Thyroid gland (tissue), 4 donors: ENCODE measurements at regions not wholly inside any gene's neighbourhood (a gene's known extent, or its start where the extent isn't known, plus 50 kb on each side); places are given as distances from the start of the nearest gene placed in this dataset.

ENCODE experiments used
- DNase-seq, 2 donors: peaks; one replicate each; pipeline ENCODE4 v3.0.0-alpha.2; 2019
- H3K27ac ChIP-seq, 3 donors: fragments of 200-600 bp; sonication (generic); 1 replicate in 2 of 3; 2 replicates in 1 of 3; pipeline ENCODE4 v1.5.1; 2016 to 2019; ENCODE audit warnings: mild to moderate bottlenecking in 1 of 3, moderate library complexity in 1 of 3
- H3K27me3 ChIP-seq: fragments of 200-600 bp; sonication (generic); one replicate; pipeline ENCODE4 v1.5.1; 2019
- H3K36me3 ChIP-seq, 2 donors: fragments of 200-600 bp; sonication (generic); one replicate each; pipeline ENCODE4 v1.5.1; 2016 to 2019
- H3K4me1 ChIP-seq, 2 donors: fragments of 200-600 bp; sonication (generic); one replicate each; pipeline ENCODE4 v1.5.1; 2017 to 2019
- H3K4me3 ChIP-seq, 3 donors: fragments of 200-600 bp; sonication (generic); replicated peaks in 1 of 3; 1 replicate in 2 of 3; 2 replicates in 1 of 3; pipeline ENCODE4 v1.5.1; 2016; ENCODE audit warnings: mild to moderate bottlenecking in 1 of 3
- H3K9me3 ChIP-seq: fragments of 200-600 bp; sonication (generic); one replicate; pipeline ENCODE4 v1.5.1; 2017
- POLR2A ChIP-seq, 2 donors: fragments of 450-650 bp; IDR thresholded peaks; one replicate each; pipeline ENCODE4 v1.6.1; 2017; ENCODE audit warnings: antibody characterized with exemption in 2 of 2, mild to moderate bottlenecking in 2 of 2, moderate library complexity in 1 of 2
- WGBS, 2 donors: methylation state at CpG; one replicate each; pipeline ENCODE4 v1.1.5; 2017; 5-methylcytosine and 5-hydroxymethylcytosine counted together
- intact Hi-C: fragments of 100-400 bp; cut with DNase I; formaldehyde crosslinking; loops from one replicate; pipeline ENCODE4 v1.15.1; 2023
- TF ChIP-seq, protein P1 (sequence below), 6 experiments: fragments of 200-600 bp in 3 of 6; fragments of 450-650 bp in 3 of 6; sonication (generic) in 3 of 6; IDR thresholded peaks; one replicate each; pipeline ENCODE4 v1.5.1; 2016 to 2019; ENCODE audit warnings: antibody characterized with exemption in 6 of 6, mild to moderate bottlenecking in 2 of 6, inconsistent platforms in 1 of 6, moderate library complexity in 1 of 6

DNA sequence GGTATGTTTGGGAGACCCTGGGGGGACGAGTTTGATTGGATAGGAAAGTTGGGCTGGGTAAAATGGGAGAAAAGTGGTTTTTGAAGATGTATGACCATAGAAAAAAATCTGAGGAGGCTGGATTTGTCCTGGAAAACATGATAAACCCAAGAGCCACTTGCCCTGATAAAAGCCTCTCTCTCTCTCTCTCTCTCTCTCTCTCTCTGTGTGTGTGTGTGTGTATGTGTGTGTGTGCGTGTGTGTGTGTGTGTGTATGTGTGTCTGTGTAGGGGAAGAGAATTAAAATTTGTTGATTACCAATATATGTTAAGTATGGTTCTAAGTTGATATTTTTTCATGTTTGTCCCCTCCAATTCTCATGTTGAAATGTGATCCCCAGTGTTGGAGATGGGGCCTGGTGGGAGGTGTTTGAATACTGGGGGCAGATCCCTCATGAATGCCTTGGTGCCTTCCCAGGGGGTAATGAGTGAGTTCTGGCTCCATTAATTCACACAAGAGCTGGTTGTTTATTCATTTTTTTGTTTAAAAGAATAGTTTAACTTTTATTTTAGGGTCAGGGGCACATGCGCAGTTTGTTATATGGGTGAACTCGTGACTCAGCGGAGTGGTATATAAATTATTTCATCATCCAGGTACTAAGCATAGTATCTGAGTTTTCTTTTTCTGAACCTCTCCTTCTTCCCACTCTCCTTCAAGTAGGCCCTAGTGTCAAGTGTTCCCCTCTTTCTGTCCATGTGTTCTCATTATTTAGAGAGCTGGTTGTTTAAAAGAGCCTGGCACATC is 208.8 kb downstream of the TFAP2B start:
- intact Hi-C loops = no loop called here
- Histone ChIP-seq H3K9me3 (no peaks in the 10 kb centered on the region), H3K36me3 (no peaks in the 10 kb centered on the region), H3K27ac (no peak overlapping the region), H3K4me1 (no peaks in the 10 kb centered on the region), H3K27me3 (no peaks in the 10 kb centered on the region), H3K4me3 (no peak overlapping the region)
- no peak for DNase-seq
- WGBS, 2 donors = 62 to 64% methylated on average over 5 of the region's 5 CpGs
- TF ChIP-seq, protein P1, sequence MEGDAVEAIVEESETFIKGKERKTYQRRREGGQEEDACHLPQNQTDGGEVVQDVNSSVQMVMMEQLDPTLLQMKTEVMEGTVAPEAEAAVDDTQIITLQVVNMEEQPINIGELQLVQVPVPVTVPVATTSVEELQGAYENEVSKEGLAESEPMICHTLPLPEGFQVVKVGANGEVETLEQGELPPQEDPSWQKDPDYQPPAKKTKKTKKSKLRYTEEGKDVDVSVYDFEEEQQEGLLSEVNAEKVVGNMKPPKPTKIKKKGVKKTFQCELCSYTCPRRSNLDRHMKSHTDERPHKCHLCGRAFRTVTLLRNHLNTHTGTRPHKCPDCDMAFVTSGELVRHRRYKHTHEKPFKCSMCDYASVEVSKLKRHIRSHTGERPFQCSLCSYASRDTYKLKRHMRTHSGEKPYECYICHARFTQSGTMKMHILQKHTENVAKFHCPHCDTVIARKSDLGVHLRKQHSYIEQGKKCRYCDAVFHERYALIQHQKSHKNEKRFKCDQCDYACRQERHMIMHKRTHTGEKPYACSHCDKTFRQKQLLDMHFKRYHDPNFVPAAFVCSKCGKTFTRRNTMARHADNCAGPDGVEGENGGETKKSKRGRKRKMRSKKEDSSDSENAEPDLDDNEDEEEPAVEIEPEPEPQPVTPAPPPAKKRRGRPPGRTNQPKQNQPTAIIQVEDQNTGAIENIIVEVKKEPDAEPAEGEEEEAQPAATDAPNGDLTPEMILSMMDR (IDR thresholded peaks at IDR 0.05) = no peak
- no peak for TF ChIP-seq POLR2A (IDR thresholded peaks at IDR 0.05)

DNA sequence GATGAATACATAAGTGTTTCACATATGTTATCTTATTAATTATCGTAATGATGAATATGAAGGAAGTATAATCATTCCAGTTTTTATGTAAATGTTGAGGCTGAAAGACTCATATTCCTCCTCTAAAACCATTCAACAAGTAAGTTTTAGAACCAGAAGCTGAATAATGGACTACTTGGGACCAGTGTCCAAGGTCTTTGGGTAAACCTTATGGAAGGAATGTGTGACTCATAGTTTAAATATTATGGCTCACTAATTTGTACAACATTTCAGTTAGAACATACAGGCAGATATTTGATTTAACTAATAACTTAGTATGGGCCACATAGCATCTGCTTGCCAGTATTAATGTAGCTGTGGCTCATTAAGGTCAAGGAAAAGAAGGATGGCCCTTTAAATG is 209.6 kb downstream of the TFAP2B start:
- H3K4me3 ChIP-seq = no peak overlapping the region
- no peaks in the 10 kb centered on the region for H3K4me1 ChIP-seq
- H3K9me3 ChIP-seq = no peaks in the 10 kb centered on the region
- WGBS, 2 donors = 0 to 2% methylated on average over 1 of the region's 1 CpG
- no peaks in the 10 kb centered on the region for H3K36me3 ChIP-seq
- intact Hi-C loops = no loop called here
- no peak for DNase-seq
- H3K27ac ChIP-seq = no peak overlapping the region
- TF ChIP-seq POLR2A (IDR thresholded peaks at IDR 0.05) = no peak
- TF ChIP-seq, protein P1 (IDR thresholded peaks at IDR 0.05) = no peak
- no peaks in the 10 kb centered on the region for H3K27me3 ChIP-seq

DNA sequence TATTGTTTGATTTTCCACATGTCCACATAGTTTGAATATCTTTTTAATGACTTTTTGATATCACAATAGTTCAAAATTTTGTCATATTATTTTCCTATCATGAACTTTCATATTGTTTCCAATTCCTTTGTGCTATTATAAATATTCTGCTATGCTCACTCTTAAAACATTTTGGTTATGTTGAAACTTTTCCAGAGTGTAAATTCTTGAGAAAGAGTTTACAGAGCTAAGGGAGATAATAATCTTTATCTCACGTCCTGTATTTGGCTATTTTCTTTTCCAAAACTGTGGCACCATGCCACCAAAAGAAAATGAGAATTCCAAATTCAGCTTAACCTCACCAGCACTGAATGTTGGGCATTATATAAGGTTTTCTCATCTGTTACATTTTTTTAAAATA is 210.9 kb downstream of the TFAP2B start:
- no peaks in the 10 kb centered on the region for H3K27me3 ChIP-seq
- H3K36me3 ChIP-seq = no peaks in the 10 kb centered on the region
- no peaks in the 10 kb centered on the region for H3K9me3 ChIP-seq
- no peak overlapping the region for H3K4me3 ChIP-seq
- 5 to 24% methylated on average over 1 of the region's 1 CpG for WGBS, 2 donors
- no peak overlapping the region for H3K27ac ChIP-seq
- intact Hi-C loops = no loop called here
- TF ChIP-seq, protein P1 (IDR thresholded peaks at IDR 0.05) = no peak
- TF ChIP-seq POLR2A (IDR thresholded peaks at IDR 0.05) = no peak
- H3K4me1 ChIP-seq = no peaks in the 10 kb centered on the region
- DNase-seq = no peak

DNA sequence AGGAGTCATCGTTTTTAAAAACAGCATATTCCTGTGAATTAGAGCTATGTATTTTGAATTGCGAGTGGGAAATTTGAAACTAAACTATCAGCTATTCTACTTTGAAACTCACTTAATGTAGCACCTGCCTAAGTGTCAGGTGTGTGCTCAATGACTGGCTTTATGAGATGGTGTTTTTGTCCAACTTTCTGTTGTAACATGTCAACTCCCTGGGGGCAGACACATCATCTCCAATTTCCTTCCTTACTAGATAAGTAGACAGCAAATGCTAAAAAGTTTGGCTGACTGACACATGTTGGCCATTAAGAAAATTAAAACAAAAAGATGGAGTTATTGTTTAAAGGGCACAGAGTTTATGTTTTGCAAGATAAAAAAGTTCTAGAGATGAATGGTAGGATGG is 226.9 kb downstream of the TFAP2B start:
- Histone ChIP-seq H3K27ac (no peak overlapping the region), H3K4me1 (no peaks in the 10 kb centered on the region), H3K36me3 (no peaks in the 10 kb centered on the region), H3K27me3 (no peaks in the 10 kb centered on the region), H3K4me3 (no peak overlapping the region), H3K9me3 (no peaks in the 10 kb centered on the region)
- DNase-seq = no peak
- 84 to 85% methylated on average over 2 of the region's 2 CpGs for WGBS, 2 donors
- TF ChIP-seq POLR2A (IDR thresholded peaks at IDR 0.05) = no peak
- TF ChIP-seq, protein P1 (IDR thresholded peaks at IDR 0.05) = no peak
- intact Hi-C loops = no loop called here

DNA sequence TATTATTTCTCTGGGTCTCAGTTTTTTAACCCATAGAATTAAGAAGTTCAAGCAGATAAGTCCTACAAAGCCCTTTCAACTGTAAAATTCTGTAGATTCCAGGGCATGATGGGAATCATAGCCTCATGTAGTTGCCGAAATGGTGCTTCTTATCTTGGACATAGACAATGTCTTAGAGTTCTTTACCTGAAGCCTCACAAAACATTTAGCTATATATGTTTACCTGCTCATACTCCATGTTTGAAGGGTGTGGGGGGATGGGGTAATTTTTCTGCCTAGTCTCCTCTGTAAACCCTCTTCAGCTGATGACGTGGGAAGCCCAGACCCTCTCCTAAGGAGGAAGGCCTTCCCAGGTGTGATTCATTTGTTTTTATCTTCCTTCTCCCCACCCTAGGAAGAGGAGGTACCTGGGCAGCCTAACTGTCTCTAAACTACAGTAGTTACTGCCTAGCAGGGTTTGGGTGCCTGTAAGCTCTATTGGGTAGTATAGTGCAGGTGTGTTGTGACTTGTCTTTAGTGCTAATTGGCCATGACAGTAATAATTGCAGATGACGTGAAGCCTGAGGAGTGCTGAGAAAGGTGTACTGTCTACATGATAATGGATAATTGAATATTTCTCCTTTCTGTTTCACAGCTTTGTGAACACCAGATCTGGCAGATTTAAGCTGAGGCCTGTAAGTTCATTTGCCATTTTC is 230.8 kb downstream of the TFAP2B start:
- Histone ChIP-seq H3K9me3 (no peaks in the 10 kb centered on the region), H3K4me3 (no peak overlapping the region), H3K4me1 (no peaks in the 10 kb centered on the region), H3K36me3 (no peaks in the 10 kb centered on the region), H3K27me3 (no peaks in the 10 kb centered on the region), H3K27ac (no peak overlapping the region)
- intact Hi-C loops = no loop called here
- WGBS, 2 donors = 65 to 75% methylated on average over 3 of the region's 3 CpGs
- TF ChIP-seq, protein P1 (IDR thresholded peaks at IDR 0.05) = no peak
- TF ChIP-seq POLR2A (IDR thresholded peaks at IDR 0.05) = no peak
- no peak for DNase-seq
